SK-MEL-5 (cell line): ENCODE measurements at regions not wholly inside any gene's neighbourhood (a gene's known extent, or its start where the extent isn't known, plus 50 kb on each side); places are given as distances from the start of the nearest gene placed in this dataset.
A peak's percentile ranks its signal among the peaks of the same experiment; 100 is the strongest.

ENCODE experiments used
- DNase-seq: peaks from one replicate; pipeline ENCODE4 v3.0.0-alpha.2; 2016; ENCODE audit warnings: low read depth, low spot score
- in situ Hi-C: cut with HindIII; loops from 2 replicates; pipeline ENCODE4 v1.10.0; 2016; ENCODE audit warnings: low sequenced_read_pairs, high pct_unique_total_duplicates, low pct_unique_long_range_greater_than_20kb

GRCh38 chr3:176776622-176777175, 420.6 kb downstream of the TBL1XR1 start:
- DNase-seq = peak; percentile 46
- in situ Hi-C loops = no loop called here

GRCh38 chr3:176769547-176770190, 427.6 kb downstream of the TBL1XR1 start:
- in situ Hi-C loops = no loop called here
- no peak for DNase-seq

GRCh38 chr3:176767385-176767784, 429.9 kb downstream of the TBL1XR1 start:
- no peak for DNase-seq
- in situ Hi-C loops = no loop called here

- in situ Hi-C loops = no loop called here
- no peak for DNase-seq
These were observed 430.4 kb downstream of the TBL1XR1 start for GRCh38 chr3:176766862-176767261.

GRCh38 chr3:176765382-176765900, 431.8 kb downstream of the TBL1XR1 start:
- DNase-seq = no peak
- in situ Hi-C loops = no loop called here

GRCh38 chr3:176759815-176760506, 437.3 kb downstream of the TBL1XR1 start:
- no peak for DNase-seq
- in situ Hi-C loops = no loop called here

GRCh38 chr3:176757429-176757828, 439.9 kb downstream of the TBL1XR1 start:
- in situ Hi-C loops = no loop called here
- no peak for DNase-seq

- no peak for DNase-seq
- in situ Hi-C loops = no loop called here
These were observed 441.3 kb downstream of the TBL1XR1 start for GRCh38 chr3:176755977-176756376.

GRCh38 chr3:176755552-176755951, 441.7 kb downstream of the TBL1XR1 start:
- no peak for DNase-seq
- in situ Hi-C loops = no loop called here

- in situ Hi-C loops = no loop called here
- peak; percentile 39 for DNase-seq
These were observed 455.6 kb downstream of the TBL1XR1 start for GRCh38 chr3:176741664-176742047.

- in situ Hi-C loops = no loop called here
- DNase-seq = no peak
These were observed 456.2 kb downstream of the TBL1XR1 start for GRCh38 chr3:176740906-176741663.

- in situ Hi-C loops = no loop called here
- DNase-seq = no peak
These were observed 458.1 kb downstream of the TBL1XR1 start for GRCh38 chr3:176739159-176739558.

- in situ Hi-C loops = no loop called here
These were observed 459.7 kb downstream of the TBL1XR1 start for GRCh38 chr3:176737480-176738110.

GRCh38 chr3:176734146-176734545, 463.1 kb downstream of the TBL1XR1 start:
- peak; percentile 8 for DNase-seq

More at GRCh38 chr3:176737480-176738110, 459.7 kb downstream of the TBL1XR1 start:
- no peak for DNase-seq

GRCh38 chr3:176724394-176724759, 472.9 kb downstream of the TBL1XR1 start:
- in situ Hi-C loops = no loop called here
- no peak for DNase-seq

More at GRCh38 chr3:176734146-176734545, 463.1 kb downstream of the TBL1XR1 start:
- in situ Hi-C loops = no loop called here

GRCh38 chr3:176723758-176724393, 473.4 kb downstream of the TBL1XR1 start:
- in situ Hi-C loops = no loop called here
- no peak for DNase-seq

GRCh38 chr3:176714034-176714433, 483.2 kb downstream of the TBL1XR1 start:
- DNase-seq = no peak
- in situ Hi-C loops = no loop called here
